PC-3 (cell line): ENCODE measurements at regions not wholly inside any gene's neighbourhood (a gene's known extent, or its start where the extent isn't known, plus 50 kb on each side); places are given as distances from the start of the nearest gene placed in this dataset.
"Not testable (repeated sequence)": the region's sequence is repeated elsewhere in the genome, so short reads cannot be mapped to it uniquely, and the experiment has no call there.

Experiments
- ATAC-seq: fragments of 200-7000 bp; cut with Tn5 transposase; 2 replicates; pipeline ENCODE4 v1.9.1; 2020; ENCODE audit warnings: mild to moderate bottlenecking, moderate library complexity
- BruUV-seq: library from RNA; stranded (reverse); fragments of 400-500 nt; replicated peaks from 2 replicates; lab custom pipeline; 2021; lab: Mats Ljungman, UMichigan
- CTCF ChIA-PET: fragments of 300-600 bp; sonication (Branson Sonifier 250); formaldehyde crosslinking; loops from one replicate; lab custom pipeline; 2022; ENCODE audit warnings: antibody characterized with exemption; lab: Charles Lee
- POLR2A ChIA-PET: fragments of 300-600 bp; sonication (Branson Sonifier 250); formaldehyde crosslinking; loops from one replicate; lab custom pipeline; 2022; ENCODE audit warnings: antibody characterized with exemption; ENCODE audit not compliant: unreplicated experiment; lab: Charles Lee
- DNase-seq: peaks from one replicate; pipeline ENCODE4 v3.0.0-alpha.2; 2015
- H2AFZ ChIP-seq: fragments of 300-600 bp; sonication (generic); 2 replicates; pipeline ENCODE4 v1.6.0; 2016; ENCODE audit warnings: antibody characterized with exemption, low read length
- H3F3A ChIP-seq: fragments of 300-600 bp; sonication (generic); one replicate; pipeline ENCODE4 v1.6.0; 2017; ENCODE audit warnings: antibody characterized with exemption, low read length, control low read depth, mild to moderate bottlenecking; ENCODE audit not compliant: unreplicated experiment
- H3K27ac ChIP-seq: fragments of 300-600 bp; sonication (generic); 2 replicates; pipeline ENCODE4 v1.5.1; 2016; ENCODE audit warnings: mild to moderate bottlenecking, low read length
- H3K27me3 ChIP-seq: fragments of 300-600 bp; sonication (generic); 2 replicates; pipeline ENCODE4 v1.6.1; 2016; ENCODE audit warnings: low read length, mixed read lengths
- H3K36me3 ChIP-seq: fragments of 300-600 bp; sonication (generic); 2 replicates; pipeline ENCODE4 v1.6.1; 2016; ENCODE audit warnings: low read depth, mixed run types, low read length, mixed read lengths
- H3K4me1 ChIP-seq: fragments of 300-600 bp; sonication (generic); 2 replicates; pipeline ENCODE4 v1.5.1; 2016; ENCODE audit warnings: low read length; ENCODE audit not compliant: insufficient read depth
- H3K4me2 ChIP-seq: fragments of 300-600 bp; sonication (generic); 2 replicates; pipeline ENCODE4 v1.6.0; 2016; ENCODE audit warnings: low read length
- H3K4me3 ChIP-seq: fragments of 300-600 bp; sonication (generic); 2 replicates; pipeline ENCODE4 v1.5.1; 2016; ENCODE audit warnings: mild to moderate bottlenecking, low read length, mixed read lengths
- H3K79me2 ChIP-seq: fragments of 300-600 bp; sonication (generic); 2 replicates; pipeline ENCODE4 v1.6.1; 2017; ENCODE audit warnings: low read length, mixed read lengths
- H3K9ac ChIP-seq: fragments of 300-600 bp; sonication (generic); 2 replicates; pipeline ENCODE4 v1.6.0; 2016; ENCODE audit warnings: mild to moderate bottlenecking, low read length
- H3K9me2 ChIP-seq: fragments of 300-600 bp; sonication (generic); replicated peaks from 2 replicates; pipeline ENCODE4 v1.6.1; 2016; ENCODE audit warnings: mixed run types, low read length, mixed read lengths
- H3K9me3 ChIP-seq: fragments of 300-600 bp; sonication (generic); 2 replicates; pipeline ENCODE4 v1.6.1; 2016; ENCODE audit warnings: low read length, mixed read lengths
- H4K20me1 ChIP-seq: fragments of 300-600 bp; sonication (generic); 2 replicates; pipeline ENCODE4 v1.6.1; 2016; ENCODE audit warnings: low read length, mixed read lengths
- CTCF ChIP-seq: fragments of 300-600 bp; sonication (generic); conservative IDR thresholded peaks from 2 replicates; pipeline ENCODE4 v1.5.1; 2017; ENCODE audit warnings: antibody characterized with exemption, low read depth, mild to moderate bottlenecking, low read length
- EZH2 ChIP-seq: fragments of 300-600 bp; sonication (generic); IDR thresholded peaks from one replicate; pipeline ENCODE4 v1.6.1; 2017; ENCODE audit warnings: antibody characterized with exemption, mild to moderate bottlenecking, low read length; ENCODE audit not compliant: unreplicated experiment
- EZH2phosphoT487 ChIP-seq: fragments of 300-600 bp; sonication (generic); IDR thresholded peaks from 2 replicates; pipeline ENCODE4 v1.6.1; 2018; ENCODE audit warnings: mild to moderate bottlenecking, antibody characterized with exemption, low read length, borderline replicate concordance
- intact Hi-C: fragments of 100-400 bp; cut with micrococcal nuclease; formaldehyde crosslinking; loops from 2 replicates; pipeline ENCODE4 v1.9.0; 2023

GRCh38 chr2:122034344-122034743 is 278.9 kb downstream of the TSN start:
- POLR2A ChIA-PET, result no interaction called here
- no peak overlapping the region for H3K27ac ChIP-seq
- H3K79me2 ChIP-seq, result no peaks in the 10 kb centered on the region
- TF ChIP-seq EZH2phosphoT487 (no peak), CTCF (no peak), EZH2 (no peak)
- H3K4me1 ChIP-seq, result no peaks in the 10 kb centered on the region
- ATAC-seq, result no peak
- H4K20me1 ChIP-seq, result no peaks in the 10 kb centered on the region
- no TSS peak for BruUV-seq
- no peaks in the 10 kb centered on the region for H3F3A ChIP-seq
- peaks cover 65% of the 10 kb centered on the region for H3K27me3 ChIP-seq
- CTCF ChIA-PET, result no interaction called here
- DNase-seq, result no peak
- H3K4me3 ChIP-seq, result no peak overlapping the region
- no peak overlapping the region for H3K9ac ChIP-seq
- no peaks in the 10 kb centered on the region for H3K9me2 ChIP-seq
- no peak overlapping the region for H2AFZ ChIP-seq
- no peaks in the 10 kb centered on the region for H3K9me3 ChIP-seq
- no peaks in the 10 kb centered on the region for H3K36me3 ChIP-seq
- intact Hi-C loops, result no loop called here
- no peak overlapping the region for H3K4me2 ChIP-seq

GRCh38 chr2:122034777-122035176 is 279.3 kb downstream of the TSN start:
- Histone ChIP-seq H3K4me2 (no peak overlapping the region), H3K79me2 (no peaks in the 10 kb centered on the region), H3K36me3 (no peaks in the 10 kb centered on the region), H3F3A (no peaks in the 10 kb centered on the region), H3K4me1 (no peaks in the 10 kb centered on the region), H3K9me3 (no peaks in the 10 kb centered on the region), H3K9me2 (no peaks in the 10 kb centered on the region), H4K20me1 (no peaks in the 10 kb centered on the region), H3K27ac (no peak overlapping the region), H2AFZ (no peak overlapping the region), H3K4me3 (no peak overlapping the region), H3K9ac (no peak overlapping the region), H3K27me3 (peaks cover 61% of the 10 kb centered on the region)
- DNase-seq (no peak), ATAC-seq (no peak)
- TF ChIP-seq CTCF, result no peak
- no peak for TF ChIP-seq EZH2
- TF ChIP-seq EZH2phosphoT487, result no peak
- POLR2A ChIA-PET, result no interaction called here
- intact Hi-C loops, result no loop called here
- CTCF ChIA-PET, result no interaction called here
- BruUV-seq, result no TSS peak

GRCh38 chr2:122038816-122039215 is 283.4 kb downstream of the TSN start:
- intact Hi-C loops, H3K4me3 ChIP-seq, BruUV-seq, H3K79me2 ChIP-seq, H3F3A ChIP-seq, H2AFZ ChIP-seq, H4K20me1 ChIP-seq, H3K4me1 ChIP-seq, H3K9me3 ChIP-seq, H3K9ac ChIP-seq, H3K36me3 ChIP-seq, CTCF ChIA-PET, DNase-seq, H3K9me2 ChIP-seq, POLR2A ChIA-PET, ATAC-seq, H3K4me2 ChIP-seq, H3K27ac ChIP-seq: not testable (repeated sequence)
- H3K27me3 ChIP-seq, result peaks cover 65% of the 10 kb centered on the region
